ENCODE measurements at regions not wholly inside any gene's neighbourhood (a gene's known extent, or its start where the extent isn't known, plus 50 kb on each side); places are given as distances from the start of the nearest gene placed in this dataset.

- no peak overlapping the region for H3K4me3 ChIP-seq (replicated peaks; ENCODE audit: insufficient read depth, low read length)
- no peak for DNase-seq (ENCODE audit: low read depth in 1 of 2, low spot score in 1 of 2)
- no peaks in the 10 kb centered on the region for H3K27me3 ChIP-seq (ENCODE audit: insufficient read depth, poor library complexity, severe bottlenecking)
- TF ChIP-seq SPI1 (IDR thresholded peaks at IDR 0.05; ENCODE audit: borderline replicate concordance, low read depth) (no peak), REST (IDR thresholded peaks at IDR 0.05; ENCODE audit: insufficient replicate concordance, low read depth) (no peak), POLR2AphosphoS5 (IDR thresholded peaks at IDR 0.05; ENCODE audit: low read depth) (no peak), CTCF (IDR thresholded peaks at IDR 0.05; ENCODE audit: insufficient read depth, low read length) (no peak), GABPA (IDR thresholded peaks at IDR 0.05; ENCODE audit: low read depth) (no peak)
- no peak overlapping the region for H3K27ac ChIP-seq (replicated peaks)
Measured at GRCh38 chr2:175399326-175399725, 217.8 kb upstream of the ATP5MC3 start.

- no peaks in the 10 kb centered on the region for H3K27me3 ChIP-seq (ENCODE audit: insufficient read depth, poor library complexity, severe bottlenecking)
- no peak overlapping the region for H3K4me3 ChIP-seq (replicated peaks; ENCODE audit: insufficient read depth, low read length)
- no peak for DNase-seq (ENCODE audit: low read depth in 1 of 2, low spot score in 1 of 2)
- H3K27ac ChIP-seq (replicated peaks): no peak overlapping the region
- no peak for TF ChIP-seq GABPA (IDR thresholded peaks at IDR 0.05; ENCODE audit: low read depth)
- TF ChIP-seq CTCF (IDR thresholded peaks at IDR 0.05; ENCODE audit: insufficient read depth, low read length): no peak
- no peak for TF ChIP-seq REST (IDR thresholded peaks at IDR 0.05; ENCODE audit: insufficient replicate concordance, low read depth)
- no peak for TF ChIP-seq SPI1 (IDR thresholded peaks at IDR 0.05; ENCODE audit: borderline replicate concordance, low read depth)
- TF ChIP-seq POLR2AphosphoS5 (IDR thresholded peaks at IDR 0.05; ENCODE audit: low read depth): no peak
Measured at GRCh38 chr2:175398848-175399247, 217.3 kb upstream of the ATP5MC3 start.

- TF ChIP-seq GABPA (IDR thresholded peaks at IDR 0.05; ENCODE audit: low read depth) (no peak), REST (IDR thresholded peaks at IDR 0.05; ENCODE audit: insufficient replicate concordance, low read depth) (no peak), POLR2AphosphoS5 (IDR thresholded peaks at IDR 0.05; ENCODE audit: low read depth) (no peak), SPI1 (IDR thresholded peaks at IDR 0.05; ENCODE audit: borderline replicate concordance, low read depth) (no peak), CTCF (IDR thresholded peaks at IDR 0.05; ENCODE audit: insufficient read depth, low read length) (no peak)
- H3K27ac ChIP-seq (replicated peaks): no peak overlapping the region
- H3K4me3 ChIP-seq (replicated peaks; ENCODE audit: insufficient read depth, low read length): no peak overlapping the region
- H3K27me3 ChIP-seq (ENCODE audit: insufficient read depth, poor library complexity, severe bottlenecking): no peaks in the 10 kb centered on the region
- DNase-seq (ENCODE audit: low read depth in 1 of 2, low spot score in 1 of 2): no peak
Measured at GRCh38 chr2:175396696-175397095, 215.2 kb upstream of the ATP5MC3 start.

All from HL-60 (cell line).